HL-60 (cell line): ENCODE measurements at regions not wholly inside any gene's neighbourhood (a gene's known extent, or its start where the extent isn't known, plus 50 kb on each side); places are given as distances from the start of the nearest gene placed in this dataset.
"Not testable (repeated sequence)": the region's sequence is repeated elsewhere in the genome, so short reads cannot be mapped to it uniquely, and the experiment has no call there.

Experiments used
- DNase-seq, 2 experiments: peaks; one replicate each; pipeline ENCODE4 v3.0.0-alpha.2; 2010 to 2020; ENCODE audit warnings: low read depth in 1 of 2, low spot score in 1 of 2
- H3K27ac ChIP-seq: fragments of 250-450 bp; sonication (Bioruptor Pico); replicated peaks from 2 replicates; pipeline ENCODE4 v1.5.1; 2020; ENCODE audit warnings: mild to moderate bottlenecking, moderate library complexity
- H3K27me3 ChIP-seq: fragments of 250-450 bp; sonication (Bioruptor Pico); 2 replicates; pipeline ENCODE4 v1.5.1; 2021; ENCODE audit warnings: mild to moderate bottlenecking, moderate library complexity; ENCODE audit not compliant: insufficient read depth, poor library complexity, severe bottlenecking
- H3K4me3 ChIP-seq: replicated peaks from 2 replicates; pipeline ENCODE4 v1.5.1; 2011; ENCODE audit warnings: mild to moderate bottlenecking, control low read depth, low read length; ENCODE audit not compliant: insufficient read depth
- CTCF ChIP-seq: IDR thresholded peaks from one replicate; pipeline ENCODE4 v1.5.1; 2011; ENCODE audit warnings: low read length, control low read depth, inconsistent platforms; ENCODE audit not compliant: insufficient read depth
- GABPA ChIP-seq: IDR thresholded peaks from 2 replicates; pipeline ENCODE4 v1.6.1; 2012; ENCODE audit warnings: low read depth
- POLR2AphosphoS5 ChIP-seq: IDR thresholded peaks from 2 replicates; pipeline ENCODE4 v1.6.1; 2012; ENCODE audit warnings: low read depth
- REST ChIP-seq: IDR thresholded peaks from 2 replicates; pipeline ENCODE4 v1.6.1; 2012; ENCODE audit warnings: low read depth; ENCODE audit not compliant: insufficient replicate concordance
- SPI1 ChIP-seq: IDR thresholded peaks from 2 replicates; pipeline ENCODE4 v1.6.1; 2012; ENCODE audit warnings: low read depth, mild to moderate bottlenecking, borderline replicate concordance

- no peak for DNase-seq
- H3K27me3 ChIP-seq = no peaks in the 10 kb centered on the region
- H3K27ac ChIP-seq = no peak overlapping the region
- no peak overlapping the region for H3K4me3 ChIP-seq
- TF ChIP-seq SPI1 = no peak
- TF ChIP-seq GABPA = no peak
- TF ChIP-seq CTCF = no peak
- TF ChIP-seq REST = no peak
- no peak for TF ChIP-seq POLR2AphosphoS5
These were observed 182.7 kb upstream of the LMO3 start for GRCh38 chr12:16788506-16789203.

GRCh38 chr12:16785953-16786352 is 180.0 kb upstream of the LMO3 start:
- DNase-seq = no peak
- Histone ChIP-seq H3K27me3 (no peaks in the 10 kb centered on the region), H3K27ac (no peak overlapping the region), H3K4me3 (no peak overlapping the region)
- TF ChIP-seq CTCF (no peak), POLR2AphosphoS5 (no peak), GABPA (no peak), SPI1 (no peak), REST (no peak)

- no peak for TF ChIP-seq GABPA
- DNase-seq = no peak
- Histone ChIP-seq H3K4me3 (no peak overlapping the region), H3K27ac (no peak overlapping the region), H3K27me3 (no peaks in the 10 kb centered on the region)
These were observed 179.6 kb upstream of the LMO3 start for GRCh38 chr12:16785524-16785923.

- H3K27me3 ChIP-seq, DNase-seq, H3K4me3 ChIP-seq, H3K27ac ChIP-seq: not testable (repeated sequence)
These were observed 163.2 kb upstream of the LMO3 start for GRCh38 chr12:16769129-16769528.

- no peak for DNase-seq
- no peak overlapping the region for H3K4me3 ChIP-seq
- no peak overlapping the region for H3K27ac ChIP-seq
- no peaks in the 10 kb centered on the region for H3K27me3 ChIP-seq
- TF ChIP-seq CTCF = no peak
- TF ChIP-seq SPI1 = no peak
- TF ChIP-seq GABPA = no peak
- TF ChIP-seq POLR2AphosphoS5 = no peak
- TF ChIP-seq REST = no peak
These were observed 160.8 kb upstream of the LMO3 start for GRCh38 chr12:16766736-16767135.
